ENCODE measurements at regions not wholly inside any gene's neighbourhood (a gene's known extent, or its start where the extent isn't known, plus 50 kb on each side); places are given as distances from the start of the nearest gene placed in this dataset.
"Not testable (repeated sequence)": the region's sequence is repeated elsewhere in the genome, so short reads cannot be mapped to it uniquely, and the experiment has no call there.

- in situ Hi-C loops (cut with HindIII; ENCODE audit: low sequenced_read_pairs), result no loop called here
- DNase-seq (ENCODE audit: low spot score), result peak; percentile 52
Observed at GRCh38 chr12:59113831-59114615, 193.7 kb upstream of the LRIG3 start.

DNA sequence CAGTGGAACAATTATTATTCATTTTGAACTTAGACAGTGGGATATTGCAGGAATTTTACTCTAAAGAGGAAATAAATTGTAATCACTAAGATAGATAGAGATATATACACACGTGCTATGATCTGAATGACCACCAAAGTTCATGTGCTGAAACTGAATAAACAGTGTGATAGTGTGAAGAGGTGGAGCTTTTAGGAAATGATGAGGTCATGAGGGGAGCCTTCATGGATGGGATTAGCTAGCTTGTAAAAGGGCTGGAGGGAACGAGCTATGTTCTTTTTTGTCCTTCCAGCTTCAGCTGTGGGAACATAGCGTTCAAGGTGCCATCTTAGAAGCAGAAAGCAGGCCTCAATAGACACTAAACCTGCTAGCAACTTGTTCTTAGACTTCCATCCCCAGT is 191.5 kb upstream of the LRIG3 start:
- in situ Hi-C loops (cut with HindIII; ENCODE audit: low sequenced_read_pairs), result no loop called here
- DNase-seq (ENCODE audit: low spot score), result no peak

- DNase-seq (ENCODE audit: low spot score); in situ Hi-C loops (cut with HindIII; ENCODE audit: low sequenced_read_pairs): not testable (repeated sequence)
Observed at GRCh38 chr12:59108516-59108915, 188.2 kb upstream of the LRIG3 start.

- DNase-seq (ENCODE audit: low spot score), result no peak
- in situ Hi-C loops (cut with HindIII; ENCODE audit: low sequenced_read_pairs), result no loop called here
Observed at GRCh38 chr12:59100585-59100984, 180.3 kb upstream of the LRIG3 start.

DNA sequence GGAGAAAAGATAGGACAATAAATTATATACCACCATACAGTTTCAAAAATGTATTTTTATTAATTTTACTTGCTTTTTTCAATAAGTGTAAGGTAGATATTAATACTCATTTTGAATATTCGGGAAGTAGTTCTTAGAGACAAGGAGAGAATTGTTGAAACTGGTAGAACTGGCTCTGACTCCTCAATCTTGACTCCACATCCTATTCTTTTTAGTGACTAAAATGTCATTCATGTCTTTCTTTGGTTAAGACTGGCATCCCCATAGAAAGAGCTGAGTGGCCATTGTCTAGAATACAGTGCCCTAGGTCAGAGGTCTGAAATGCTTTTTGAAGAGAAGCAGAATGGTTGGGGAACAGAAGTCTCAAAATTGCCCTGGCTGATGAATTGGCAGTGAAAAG is 177.6 kb upstream of the LRIG3 start:
- no peak for DNase-seq (ENCODE audit: low spot score)
- in situ Hi-C loops (cut with HindIII; ENCODE audit: low sequenced_read_pairs), result no loop called here

DNA sequence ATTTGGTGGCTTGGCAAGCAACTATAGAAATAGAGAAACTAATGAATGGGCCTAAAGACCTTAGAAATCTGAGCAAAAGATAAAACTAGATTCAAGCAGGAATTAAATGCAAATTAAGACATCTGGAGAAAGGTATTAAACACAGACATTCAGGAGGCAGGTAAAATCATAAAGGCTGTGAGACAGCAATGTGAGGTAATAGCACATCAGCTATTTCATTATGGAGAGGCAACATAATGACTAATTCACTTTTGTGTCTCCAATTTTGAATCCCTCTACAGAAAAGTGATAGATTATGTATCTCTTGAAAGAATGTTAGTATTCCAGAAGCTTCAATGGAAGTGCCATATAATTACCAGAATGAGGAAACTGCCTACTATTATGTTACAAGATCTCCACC is 175.9 kb upstream of the LRIG3 start:
- DNase-seq (ENCODE audit: low spot score), result no peak
- in situ Hi-C loops (cut with HindIII; ENCODE audit: low sequenced_read_pairs), result no loop called here

DNA sequence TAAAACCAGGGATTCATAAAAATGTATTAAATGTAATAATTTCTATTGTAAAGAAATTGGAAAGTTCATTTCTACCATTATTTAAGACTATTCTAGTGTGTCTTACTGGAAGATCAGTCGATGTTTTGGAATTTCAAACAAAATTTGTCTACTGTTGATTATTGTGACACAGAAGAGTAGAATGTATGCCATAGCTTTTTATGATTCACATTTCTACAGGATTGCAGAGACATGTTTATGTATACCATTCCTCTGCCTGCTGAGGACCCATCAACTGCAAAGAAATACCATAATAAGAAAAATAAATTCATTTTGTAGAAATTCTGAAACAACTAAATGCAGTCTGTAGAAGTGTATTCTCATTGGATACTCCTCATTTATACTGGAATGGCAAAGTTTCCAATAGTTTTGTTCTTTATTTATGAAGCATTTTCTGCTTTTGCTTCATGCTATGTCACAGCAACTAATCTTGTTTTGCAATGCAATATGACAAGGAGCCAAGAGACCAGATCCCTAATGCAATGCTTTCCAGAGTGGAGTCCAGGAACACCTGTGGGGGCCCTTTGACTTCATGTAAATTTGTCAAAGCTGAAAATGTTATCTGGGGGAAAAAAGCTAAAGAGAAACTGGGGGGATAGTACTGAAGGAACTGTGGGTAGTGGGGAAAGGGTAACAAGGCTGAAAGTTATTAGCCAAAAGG is 172.9 kb upstream of the LRIG3 start:
- no peak for DNase-seq (ENCODE audit: low spot score)
- in situ Hi-C loops (cut with HindIII; ENCODE audit: low sequenced_read_pairs), result no loop called here

DNA sequence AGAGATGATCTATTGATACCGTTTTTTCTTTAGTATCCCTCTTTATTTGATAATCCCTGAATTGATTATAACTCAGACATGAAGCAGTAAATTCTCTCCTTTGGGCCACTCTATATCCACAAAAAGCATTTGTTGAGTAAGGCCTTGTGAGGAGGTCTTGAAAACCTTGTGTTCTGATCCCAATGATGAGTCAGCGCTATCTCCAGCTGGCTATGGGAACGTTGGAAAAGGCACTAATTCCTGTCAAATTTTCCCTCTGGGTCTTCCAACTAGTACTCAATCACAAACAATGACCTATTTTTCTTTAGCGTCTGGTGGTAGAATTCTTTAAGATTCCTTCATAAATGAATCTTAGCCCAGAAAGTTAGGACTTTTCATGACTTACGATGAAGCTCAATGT is 168.4 kb upstream of the LRIG3 start:
- no peak for DNase-seq (ENCODE audit: low spot score)
- in situ Hi-C loops (cut with HindIII; ENCODE audit: low sequenced_read_pairs), result no loop called here

DNA sequence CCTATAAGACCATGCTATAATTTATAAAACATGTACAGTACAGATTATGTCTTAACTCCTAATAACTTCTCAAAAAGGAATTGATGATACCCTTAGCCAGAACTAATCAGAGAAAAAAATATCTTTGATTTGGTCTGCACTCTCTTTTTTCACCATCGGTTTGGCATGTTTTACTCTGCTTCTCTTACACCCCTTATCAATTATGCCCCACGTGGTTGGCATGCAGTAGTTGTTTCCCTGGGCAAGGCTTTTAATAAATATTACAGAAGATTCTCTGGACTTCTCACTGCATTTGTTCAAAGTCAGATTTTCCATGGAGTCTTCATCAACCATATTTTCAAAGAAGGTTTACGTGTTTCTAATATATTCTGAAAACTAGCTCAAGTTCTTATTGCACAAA is 167.4 kb upstream of the LRIG3 start:
- no peak for DNase-seq (ENCODE audit: low spot score)
- in situ Hi-C loops (cut with HindIII; ENCODE audit: low sequenced_read_pairs), result no loop called here

- no peak for DNase-seq (ENCODE audit: low spot score)
- in situ Hi-C loops (cut with HindIII; ENCODE audit: low sequenced_read_pairs), result no loop called here
Observed at GRCh38 chr12:59087077-59087673, 166.9 kb upstream of the LRIG3 start.

- no peak for DNase-seq (ENCODE audit: low spot score)
Observed at GRCh38 chr12:59086126-59086525, 165.8 kb upstream of the LRIG3 start.

DNA sequence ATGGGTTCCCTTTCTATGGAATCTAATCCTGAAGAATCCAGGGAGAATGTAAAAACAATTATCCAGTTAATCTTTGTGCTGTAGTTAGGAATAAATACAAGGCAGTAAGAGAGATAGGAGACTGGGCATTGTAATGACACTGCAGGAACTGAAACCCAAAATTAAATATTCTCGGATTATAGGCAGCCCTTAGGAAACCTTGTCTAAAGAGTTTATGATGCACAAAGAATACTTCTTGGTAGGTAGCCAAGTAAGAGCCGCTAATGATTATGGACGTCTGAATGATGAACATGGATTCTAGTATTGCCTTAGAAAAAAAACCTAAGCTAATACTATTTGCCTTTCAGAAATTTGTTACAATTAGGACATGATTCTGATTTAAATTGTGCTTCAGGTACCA is 165.4 kb upstream of the LRIG3 start:
- in situ Hi-C loops (cut with HindIII; ENCODE audit: low sequenced_read_pairs), result no loop called here
- DNase-seq (ENCODE audit: low spot score), result peak; percentile 5

More at GRCh38 chr12:59086126-59086525, 165.8 kb upstream of the LRIG3 start:
- in situ Hi-C loops (cut with HindIII; ENCODE audit: low sequenced_read_pairs), result no loop called here

DNA sequence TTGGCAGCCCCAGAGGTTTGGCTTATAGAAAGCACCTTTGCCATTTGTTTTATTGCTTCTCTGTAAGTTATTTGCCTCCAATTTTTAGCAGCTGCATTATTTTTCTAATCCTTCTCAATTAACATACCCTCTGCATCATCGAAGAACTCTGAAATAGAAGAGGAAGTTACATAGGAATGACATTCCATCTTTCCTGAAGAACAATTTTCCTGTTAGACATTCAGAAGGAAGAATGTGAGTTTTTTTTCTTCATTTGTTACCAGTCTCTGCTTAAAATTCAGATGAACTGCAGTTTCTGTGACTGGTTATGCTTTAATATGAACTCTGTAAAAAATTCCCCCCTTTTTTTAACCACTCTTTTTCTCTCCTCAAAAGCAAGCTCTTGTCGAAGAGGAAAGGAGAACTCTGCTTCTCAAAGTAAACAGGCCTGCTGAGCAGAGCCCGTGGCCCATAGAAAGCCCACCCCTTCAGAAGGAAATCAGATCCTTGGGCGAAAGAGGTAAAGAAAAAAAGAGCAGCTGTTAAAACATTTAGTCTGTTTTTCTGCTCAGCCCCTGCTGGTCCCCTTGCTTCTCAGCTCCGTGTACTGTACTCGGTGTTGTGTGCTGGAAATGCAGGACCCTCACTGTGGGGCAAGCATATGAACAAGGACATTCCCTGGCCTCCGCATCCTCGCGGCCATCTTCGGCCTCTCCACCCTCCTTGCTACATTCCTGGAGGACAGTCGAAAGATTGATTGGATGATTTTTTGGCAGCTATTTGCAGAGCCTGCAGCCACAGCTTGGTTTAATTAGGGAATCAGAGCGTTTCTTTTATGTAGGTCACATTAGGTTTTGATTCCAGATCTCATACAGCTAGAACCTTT is 164.4 kb upstream of the LRIG3 start:
- DNase-seq (ENCODE audit: low spot score), result peak; percentile 54
- in situ Hi-C loops (cut with HindIII; ENCODE audit: low sequenced_read_pairs), result no loop called here

- no peak for DNase-seq (ENCODE audit: low spot score)
- in situ Hi-C loops (cut with HindIII; ENCODE audit: low sequenced_read_pairs), result no loop called here
Observed at GRCh38 chr12:59082952-59083351, 162.6 kb upstream of the LRIG3 start.

- in situ Hi-C loops (cut with HindIII; ENCODE audit: low sequenced_read_pairs), result no loop called here
- DNase-seq (ENCODE audit: low spot score), result no peak
Observed at GRCh38 chr12:59080101-59080500, 159.8 kb upstream of the LRIG3 start.

- in situ Hi-C loops (cut with HindIII; ENCODE audit: low sequenced_read_pairs), result no loop called here
- DNase-seq (ENCODE audit: low spot score), result no peak
Observed at GRCh38 chr12:59079472-59079871, 159.2 kb upstream of the LRIG3 start.

DNA sequence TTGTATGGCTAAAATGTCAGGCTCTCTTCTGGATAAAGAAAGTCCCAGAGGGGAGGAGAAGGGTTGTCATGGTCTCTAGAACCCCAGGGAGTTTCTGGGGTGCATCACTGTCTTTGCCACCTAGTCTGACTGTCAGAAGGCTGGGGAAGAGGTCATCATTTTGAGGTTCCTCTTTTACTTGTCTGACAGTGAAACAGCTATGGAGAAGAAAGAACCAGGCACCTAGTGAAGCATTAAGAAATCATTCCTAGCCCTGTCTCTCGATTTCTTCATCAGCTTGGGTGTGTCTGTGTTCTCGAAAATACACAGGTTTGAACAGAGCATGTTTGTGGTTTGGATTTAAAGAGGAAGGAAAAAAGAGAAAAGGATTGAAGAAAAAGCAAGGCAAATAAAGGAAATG is 158.7 kb upstream of the LRIG3 start:
- in situ Hi-C loops (cut with HindIII; ENCODE audit: low sequenced_read_pairs), result no loop called here
- DNase-seq (ENCODE audit: low spot score), result no peak

DNA sequence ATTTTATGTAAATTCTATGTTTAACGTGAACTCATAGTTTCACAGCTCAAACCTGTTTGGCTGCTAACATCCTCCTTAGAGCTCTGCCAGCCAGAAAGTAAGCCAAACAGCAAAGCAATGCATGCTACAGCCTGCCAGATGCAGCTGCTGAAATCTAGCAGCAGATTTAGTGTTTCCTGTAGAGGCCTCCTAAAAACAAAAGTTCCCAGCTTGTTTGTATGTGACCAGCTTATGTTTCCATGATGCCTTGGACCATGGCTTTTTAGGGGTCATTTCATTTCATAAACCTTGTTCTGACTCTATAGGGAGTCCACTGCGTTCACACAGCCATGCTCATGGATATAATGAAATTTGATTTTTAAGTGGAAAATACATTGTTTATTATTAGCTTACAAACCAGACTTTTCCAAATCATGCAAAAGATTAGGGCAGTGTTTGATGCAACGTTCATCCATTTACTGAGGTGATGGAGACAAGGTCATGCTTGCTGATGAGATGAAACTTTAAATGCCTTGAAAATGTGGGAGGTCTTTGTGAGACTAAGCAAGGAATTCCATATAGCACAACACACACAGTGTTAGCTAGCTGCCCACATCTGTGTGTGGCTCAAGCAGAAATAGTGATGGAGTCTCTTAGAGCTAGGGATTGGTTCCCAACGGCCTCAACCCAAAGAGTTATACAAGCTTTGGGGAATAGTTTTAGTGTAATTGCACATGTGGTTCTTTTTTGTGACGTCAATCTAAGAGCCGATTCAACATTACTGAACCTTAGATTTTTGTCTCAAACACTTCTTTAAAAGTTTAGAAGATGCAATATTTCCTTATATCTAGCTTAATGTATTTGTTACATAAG is 157.5 kb upstream of the LRIG3 start:
- in situ Hi-C loops (cut with HindIII; ENCODE audit: low sequenced_read_pairs), result no loop called here
- no peak for DNase-seq (ENCODE audit: low spot score)

- no peak for DNase-seq (ENCODE audit: low spot score)
Observed at GRCh38 chr12:59077153-59077552, 156.8 kb upstream of the LRIG3 start.

More at GRCh38 chr12:59077153-59077552, 156.8 kb upstream of the LRIG3 start:
- in situ Hi-C loops (cut with HindIII; ENCODE audit: low sequenced_read_pairs), result no loop called here

All from G401 (cell line).